ENCODE measurements at regions not wholly inside any gene's neighbourhood (a gene's known extent, or its start where the extent isn't known, plus 50 kb on each side); places are given as distances from the start of the nearest gene placed in this dataset.

DNA sequence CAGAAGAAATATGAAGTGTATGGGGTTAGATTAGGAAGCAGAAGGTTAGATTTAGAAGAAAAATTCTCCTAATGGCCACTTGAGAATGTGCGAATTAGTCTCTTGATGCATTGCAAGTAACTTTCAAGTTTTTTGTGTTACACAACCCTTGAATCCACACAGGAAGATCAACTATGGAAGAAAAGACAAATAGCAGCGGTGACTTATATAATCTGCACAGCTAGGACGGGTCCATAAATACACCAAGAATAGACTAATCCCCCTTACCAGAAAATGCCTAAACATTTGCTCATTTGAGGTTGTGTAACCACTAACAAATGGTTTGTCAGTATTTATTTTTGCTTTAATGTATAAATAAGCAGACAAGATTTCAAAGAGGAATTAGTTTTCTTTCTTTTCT, 182.6 kb downstream of the TGFB2 start:
- no peak for DNase-seq

DNA sequence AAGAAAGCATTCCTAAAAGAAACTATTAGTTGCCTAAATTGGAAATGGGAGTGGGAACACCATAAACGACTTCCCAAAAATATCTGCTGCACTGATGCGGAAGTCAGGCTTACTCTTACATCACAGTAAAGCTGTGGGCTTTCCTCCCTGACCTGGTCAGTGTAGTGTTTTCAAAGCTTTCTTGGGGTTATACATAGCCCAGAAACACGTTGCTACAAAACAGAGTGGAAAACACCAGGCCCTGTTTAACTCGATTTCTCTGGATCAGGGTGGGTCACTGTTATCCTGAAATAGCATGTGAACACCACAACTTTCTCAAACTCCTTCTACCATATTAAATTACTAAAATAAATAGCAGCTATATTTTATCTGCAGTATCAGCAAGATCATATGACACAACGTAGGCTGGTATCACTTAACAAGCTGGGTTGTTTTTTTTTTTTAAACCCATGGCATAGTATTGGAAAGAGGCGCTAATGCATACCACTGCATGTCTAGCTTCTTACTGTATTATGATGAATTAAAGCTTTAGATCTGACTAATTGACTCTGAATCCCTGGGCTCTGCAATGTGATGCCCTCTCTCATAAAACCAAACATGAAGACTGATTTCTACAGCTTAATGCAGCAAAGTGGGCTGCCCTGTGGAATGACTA, 184.6 kb downstream of the TGFB2 start:
- peak; percentile 14 for DNase-seq

DNA sequence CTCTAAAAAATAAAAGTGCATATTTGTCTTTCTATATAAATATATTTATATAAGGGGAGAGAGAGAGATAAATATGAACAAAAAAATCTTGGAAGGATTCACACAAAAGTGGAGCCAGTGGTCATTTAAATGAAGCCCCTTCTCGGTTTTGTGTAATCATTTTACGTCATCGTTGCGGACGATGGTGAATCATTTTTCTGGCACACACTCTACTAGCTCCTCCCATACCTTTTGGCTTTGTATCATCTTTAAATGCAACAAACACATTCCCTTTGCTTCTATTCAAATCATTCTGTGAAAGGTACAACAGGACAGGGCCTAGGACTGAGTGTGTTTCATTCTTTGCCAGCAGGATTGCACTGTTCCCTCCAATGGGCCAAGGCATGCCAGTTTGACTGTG, 186.8 kb downstream of the TGFB2 start:
- no peak for DNase-seq

DNA sequence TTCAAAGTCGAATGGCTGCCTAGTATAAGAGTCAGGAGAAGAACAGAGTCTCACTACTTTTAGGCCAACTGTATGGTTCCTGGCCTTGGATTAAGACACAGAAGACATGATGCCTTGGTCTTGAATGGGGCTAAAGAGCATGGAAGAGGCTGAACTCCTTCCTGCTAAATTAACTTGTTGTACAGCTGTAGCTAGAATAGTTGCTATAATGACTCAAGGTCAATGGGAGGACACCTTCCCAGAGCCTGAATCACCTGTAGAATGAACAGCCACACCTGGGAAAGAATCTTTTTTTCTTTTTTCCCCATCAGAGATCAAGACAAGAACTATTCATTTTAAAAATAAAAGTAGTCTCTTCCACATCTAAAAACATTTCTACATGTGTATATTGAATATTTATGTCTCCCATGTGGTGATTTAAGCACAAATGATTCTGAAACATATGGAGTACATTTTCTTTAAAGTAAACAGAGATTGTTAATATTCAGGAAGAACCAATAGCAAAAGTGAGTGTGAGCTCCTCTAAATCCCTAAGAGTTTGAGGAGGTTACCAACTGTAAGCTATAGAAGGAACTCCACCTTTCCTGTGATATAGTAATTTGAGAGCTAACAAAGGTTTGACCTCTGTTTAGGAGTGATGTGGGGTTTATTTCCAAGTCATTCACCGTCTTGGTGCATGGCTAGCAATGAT, 191.3 kb downstream of the TGFB2 start:
- DNase-seq = no peak

DNA sequence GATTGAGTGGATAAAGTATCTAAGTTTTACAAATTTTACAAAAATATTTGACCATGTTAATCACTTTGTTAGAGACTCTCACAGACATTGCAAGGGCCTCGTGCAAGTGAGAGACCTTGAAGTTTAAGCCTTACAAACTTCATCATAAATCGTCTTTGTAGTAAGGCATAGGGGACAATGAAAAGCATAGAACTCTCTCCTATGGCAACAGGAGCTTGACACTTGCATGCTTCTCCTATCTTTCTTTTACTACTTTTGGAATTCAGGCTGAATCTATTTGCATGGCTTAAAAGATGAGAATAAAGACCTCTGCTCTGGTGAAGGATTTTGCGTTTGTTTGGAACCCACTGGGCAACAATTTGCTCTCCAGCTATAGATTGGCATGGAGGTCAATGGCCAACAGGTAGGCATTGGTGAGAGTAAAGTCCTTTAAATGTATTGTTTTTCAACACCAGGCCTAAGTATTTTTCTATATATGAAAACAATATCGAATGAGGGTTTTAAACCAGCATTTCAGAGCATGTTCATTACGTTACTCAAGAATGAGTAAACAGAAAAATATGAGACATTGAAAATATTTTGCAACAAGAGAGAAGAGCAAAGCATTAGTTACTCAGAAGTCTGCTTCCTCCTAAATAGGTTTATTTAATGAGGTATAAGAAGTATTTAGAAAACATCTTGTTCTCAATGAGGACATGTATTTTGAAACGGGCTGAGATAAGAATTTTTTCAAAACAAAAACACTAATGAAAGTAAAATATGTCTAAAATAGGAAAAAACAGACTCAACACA, 192.2 kb downstream of the TGFB2 start:
- no peak for DNase-seq

DNA sequence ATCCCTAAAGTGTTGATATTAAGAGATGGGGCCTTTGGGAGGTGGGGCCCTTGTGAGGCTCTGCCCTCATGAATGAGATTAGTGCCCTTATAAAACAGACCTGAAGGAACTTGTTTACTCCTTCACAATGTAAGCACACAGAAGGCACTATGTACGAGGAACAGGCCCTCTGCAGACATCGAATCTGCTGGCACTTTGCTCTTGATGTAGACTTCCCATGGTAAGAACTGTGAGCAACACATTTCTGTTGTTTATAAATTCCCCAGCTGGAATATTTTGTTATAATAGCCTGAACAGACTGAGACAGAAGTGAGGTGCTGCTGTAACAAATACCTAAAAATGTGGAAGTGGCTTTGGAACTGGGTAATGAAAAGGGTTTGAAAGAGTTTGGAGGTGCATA, 193.2 kb downstream of the TGFB2 start:
- no peak for DNase-seq

DNA sequence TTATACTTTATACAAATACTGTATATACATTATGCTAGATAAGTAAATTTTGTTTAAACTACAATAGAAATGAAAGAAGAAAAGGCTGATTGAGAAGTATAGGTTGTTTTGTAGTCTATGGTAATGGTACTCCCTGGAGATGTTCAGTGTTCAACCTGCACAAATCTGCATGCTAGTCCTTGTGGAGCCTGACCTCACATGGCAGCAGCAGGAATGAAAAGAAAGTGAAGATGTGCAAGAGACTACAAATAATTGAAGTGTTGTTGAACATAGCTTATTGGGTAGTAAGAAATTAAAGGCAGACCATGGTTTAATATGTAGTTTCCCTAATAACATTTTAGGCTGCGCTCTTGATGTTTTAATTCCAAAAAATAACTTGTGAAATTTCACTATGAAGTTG, 201.2 kb downstream of the TGFB2 start:
- DNase-seq = no peak

DNA sequence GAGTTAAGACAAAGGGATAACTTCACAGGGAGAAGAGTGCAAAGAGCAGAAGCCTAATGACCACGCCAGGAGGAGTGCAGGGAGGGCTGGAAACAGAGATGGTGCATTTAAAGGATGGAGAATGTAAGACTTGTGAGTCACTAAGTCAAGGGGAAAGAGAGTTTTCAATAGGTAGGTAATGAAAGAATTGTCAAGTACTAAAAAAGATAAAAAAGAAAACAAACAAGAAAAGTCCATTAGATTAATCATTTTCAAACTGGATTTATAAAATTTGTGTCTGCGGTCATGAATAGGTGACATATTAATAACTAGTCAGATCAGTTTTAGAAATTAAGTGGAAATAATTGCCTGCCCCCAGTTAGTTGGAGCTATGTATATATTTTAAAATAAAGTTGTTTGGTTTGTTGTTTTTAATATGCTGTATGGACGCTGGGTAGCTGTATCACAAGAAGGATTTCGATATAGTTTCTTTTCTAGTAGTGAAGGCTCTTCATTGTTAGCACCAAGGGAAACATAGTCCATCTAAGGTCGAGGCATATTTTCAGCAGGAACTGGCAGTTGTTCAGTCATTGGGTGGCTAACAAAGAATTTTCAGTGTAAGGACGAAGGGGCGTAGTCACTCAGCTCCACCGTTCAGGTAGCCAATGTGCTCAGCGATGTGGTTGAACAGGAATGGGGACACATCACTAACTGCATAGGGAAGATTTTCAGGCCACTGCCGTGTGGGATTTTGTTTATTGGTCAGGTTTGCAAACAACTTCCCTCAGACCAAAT, 203.0 kb downstream of the TGFB2 start:
- no peak for DNase-seq

DNA sequence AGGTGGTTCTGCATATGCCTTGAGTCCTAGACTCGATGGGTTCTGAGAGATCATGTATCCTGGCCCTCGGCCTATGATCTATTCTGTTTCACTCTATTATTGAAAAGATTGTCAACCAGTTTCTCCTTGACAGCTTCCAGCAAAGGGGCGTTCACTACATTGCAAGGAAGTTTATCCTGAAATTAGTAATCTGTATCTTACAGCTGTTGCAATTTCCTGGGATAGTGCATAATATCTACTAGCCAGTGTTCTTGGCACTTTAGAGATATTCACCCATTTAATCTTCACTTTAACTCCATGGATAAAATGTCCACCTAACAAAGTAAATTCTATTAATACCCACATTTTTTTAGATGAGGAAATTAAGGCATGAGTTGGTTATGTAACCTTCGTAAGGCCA, 203.6 kb downstream of the TGFB2 start:
- DNase-seq = no peak

DNA sequence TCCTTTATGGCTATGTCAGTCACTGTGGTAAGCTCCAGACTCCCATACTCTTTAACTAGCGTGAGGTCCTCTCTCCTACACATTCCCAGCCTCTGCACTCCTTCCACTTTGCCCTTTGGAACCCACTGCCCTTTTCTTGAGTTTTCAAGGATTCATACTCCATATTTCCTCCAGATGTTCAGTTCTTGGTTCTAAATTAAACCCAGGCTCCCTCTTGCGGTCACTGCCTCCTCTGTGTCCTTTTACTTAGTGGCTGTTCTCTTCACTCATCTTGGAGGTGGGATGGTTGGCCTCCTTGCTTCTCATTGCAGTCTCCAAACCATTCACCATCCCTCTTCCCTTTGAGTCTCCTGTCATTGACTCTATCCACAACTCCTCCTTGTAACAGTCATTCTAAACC, 208.1 kb downstream of the TGFB2 start:
- no peak for DNase-seq

DNA sequence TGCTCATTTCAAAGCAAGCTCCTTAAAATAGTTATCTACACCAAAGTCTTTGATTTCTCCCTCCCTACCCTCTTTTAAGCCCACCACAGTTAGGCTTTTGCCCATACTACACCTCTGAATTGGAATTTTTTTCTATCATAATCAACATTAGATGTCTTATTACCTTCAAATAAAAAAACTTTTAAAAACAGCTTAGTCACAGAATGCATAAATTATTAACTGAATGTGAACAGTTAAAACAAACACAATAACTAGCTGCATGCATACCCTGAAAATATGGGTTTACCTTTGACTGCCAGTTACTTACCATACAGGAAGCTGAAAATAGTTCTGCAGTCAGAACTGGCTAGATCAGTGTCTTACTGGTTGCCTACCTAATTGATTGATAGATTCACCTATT, 210.9 kb downstream of the TGFB2 start:
- DNase-seq = no peak

DNA sequence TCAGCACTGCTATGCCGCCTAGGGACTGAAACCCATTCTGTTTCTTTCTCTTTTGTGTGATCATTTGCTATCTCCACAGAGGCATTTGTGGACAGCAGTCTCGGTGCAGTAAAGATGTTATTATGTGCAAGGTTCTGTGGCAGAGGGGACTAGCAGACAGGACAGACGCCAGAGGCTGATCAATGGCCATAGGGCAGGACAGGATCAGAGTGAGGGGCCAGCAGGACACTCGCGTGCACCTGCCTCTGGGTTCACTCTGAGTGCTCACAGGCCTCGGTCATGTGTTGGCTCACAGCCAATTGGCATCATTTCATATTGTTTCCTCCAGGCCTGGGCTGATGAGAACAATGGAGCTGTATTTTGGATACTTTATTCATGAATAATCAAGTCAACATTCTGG, 212.6 kb downstream of the TGFB2 start:
- DNase-seq = no peak

DNA sequence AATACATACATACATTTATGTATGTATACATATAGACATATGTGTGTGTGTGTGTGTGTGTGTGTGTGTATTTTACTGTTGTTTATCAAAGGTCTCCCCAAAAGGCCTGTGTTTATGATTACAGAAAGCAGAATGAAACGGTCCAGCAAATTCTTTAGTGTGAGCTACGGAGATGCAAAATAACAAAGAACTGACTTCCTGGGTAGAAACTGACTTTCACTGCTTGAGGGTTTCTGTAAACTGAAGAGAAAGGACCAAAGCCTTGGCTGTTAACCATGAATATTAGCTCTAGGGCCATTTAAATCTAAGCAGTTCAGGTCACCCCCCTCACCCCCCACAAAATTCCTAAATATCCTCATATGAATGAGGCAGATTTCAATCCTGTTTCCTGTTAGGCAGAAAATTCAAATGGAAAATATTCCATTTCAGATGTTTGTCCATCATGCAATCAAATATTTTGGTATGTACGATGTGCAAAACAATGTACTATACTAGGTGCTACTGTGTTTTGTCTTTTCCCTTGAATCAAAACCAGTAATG, 213.2 kb downstream of the TGFB2 start:
- no peak for DNase-seq

DNA sequence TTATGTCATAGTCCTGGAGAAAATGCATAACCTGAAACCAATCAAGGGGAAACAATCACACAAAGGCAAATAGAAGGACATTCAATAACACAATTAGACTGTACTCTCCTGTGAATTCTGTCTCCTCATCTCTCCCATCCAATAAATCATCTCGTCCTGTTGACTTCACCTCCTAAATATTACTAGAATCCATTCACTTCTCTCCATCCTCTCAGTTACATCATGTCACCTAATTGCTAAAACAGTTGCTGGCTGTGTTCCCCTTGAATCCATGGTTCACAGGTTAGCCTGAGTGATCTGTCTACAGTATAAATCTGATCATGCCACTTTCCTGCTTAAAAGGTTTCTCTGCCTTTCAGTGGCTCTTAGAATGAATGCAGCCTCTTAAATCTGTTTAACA, 220.2 kb downstream of the TGFB2 start:
- no peak for DNase-seq

DNA sequence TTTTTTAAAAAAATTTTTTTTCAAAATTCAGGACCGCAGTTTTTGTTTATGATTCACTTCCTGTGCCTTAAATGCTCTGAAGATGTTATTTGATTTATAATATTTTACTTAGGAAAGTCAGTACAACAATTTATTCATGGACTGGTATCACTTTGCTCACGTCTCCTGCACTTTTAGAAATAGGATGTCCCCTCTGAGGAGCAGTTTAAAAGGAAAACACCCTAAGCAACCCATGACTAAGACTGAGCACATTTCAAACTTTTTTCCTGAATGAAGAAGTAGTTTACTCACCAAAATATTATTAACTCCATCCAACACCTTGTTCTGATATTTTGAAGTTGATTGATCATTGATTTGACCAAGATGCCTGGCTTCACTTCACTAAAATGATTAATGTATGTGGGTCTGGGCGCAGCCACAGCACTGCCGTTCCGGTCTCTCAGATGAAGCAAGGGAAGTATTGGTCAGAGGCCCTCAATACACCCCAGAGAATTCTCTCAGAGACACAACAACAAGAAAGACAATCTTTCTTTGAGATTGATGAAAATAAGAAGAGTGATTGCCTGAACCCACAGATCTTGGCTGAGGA, 223.9 kb downstream of the TGFB2 start:
- DNase-seq = no peak

DNA sequence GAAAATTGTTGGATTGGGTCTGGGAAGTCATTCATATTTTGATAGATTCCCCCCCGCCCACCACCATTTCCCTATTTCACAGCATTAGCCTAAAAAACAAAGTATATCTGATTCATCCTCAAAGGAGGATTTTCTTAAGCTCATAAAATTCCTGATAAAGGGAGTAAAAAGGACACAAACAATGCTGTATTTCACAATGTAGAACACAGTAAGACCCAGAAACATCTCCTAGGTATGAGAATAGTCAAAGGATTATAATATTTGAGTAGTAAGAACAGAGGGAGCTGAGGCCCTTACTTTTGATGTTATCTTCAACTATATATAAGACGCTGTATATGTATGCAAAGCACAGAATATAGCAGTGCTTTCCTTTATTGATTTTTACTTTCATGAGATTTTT, 225.3 kb downstream of the TGFB2 start:
- DNase-seq = no peak

DNA sequence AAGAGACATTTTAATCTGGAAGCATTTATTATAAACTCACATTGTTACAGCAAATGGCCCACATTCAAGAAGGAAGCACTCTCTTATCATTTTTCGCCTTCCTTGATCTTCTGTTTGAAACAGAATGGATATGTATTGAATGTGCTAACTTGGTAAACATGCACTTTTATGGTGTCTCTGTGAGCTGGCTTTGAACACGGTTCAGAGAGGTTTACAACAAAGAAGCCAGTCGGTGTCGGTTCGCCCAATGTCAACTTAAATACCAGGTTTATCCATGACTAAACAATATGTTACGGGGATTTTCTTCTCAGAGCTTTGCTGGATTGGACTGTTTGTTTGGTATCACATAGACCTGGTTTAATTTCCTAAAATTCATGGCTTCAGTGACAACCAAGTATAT, 226.4 kb downstream of the TGFB2 start:
- no peak for DNase-seq

DNA sequence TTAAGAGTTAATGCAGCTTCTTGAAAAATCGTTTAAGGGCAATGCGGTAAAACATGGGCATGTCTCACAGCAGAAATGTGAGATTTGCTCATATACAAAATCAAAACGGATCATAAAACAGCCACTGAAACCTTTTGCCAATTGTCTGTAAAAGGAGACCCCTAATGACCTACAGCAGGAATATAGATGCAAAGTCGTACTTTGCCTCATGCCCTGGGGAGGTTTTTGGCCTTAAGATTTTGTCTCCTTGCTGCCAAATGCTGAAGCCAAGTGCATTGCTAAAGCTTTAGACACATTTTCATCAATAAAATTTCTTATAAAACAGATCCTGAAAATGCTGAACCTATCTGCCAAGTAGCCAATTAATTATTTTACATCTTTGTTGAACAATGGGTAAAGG, 226.9 kb downstream of the TGFB2 start:
- DNase-seq = no peak

DNA sequence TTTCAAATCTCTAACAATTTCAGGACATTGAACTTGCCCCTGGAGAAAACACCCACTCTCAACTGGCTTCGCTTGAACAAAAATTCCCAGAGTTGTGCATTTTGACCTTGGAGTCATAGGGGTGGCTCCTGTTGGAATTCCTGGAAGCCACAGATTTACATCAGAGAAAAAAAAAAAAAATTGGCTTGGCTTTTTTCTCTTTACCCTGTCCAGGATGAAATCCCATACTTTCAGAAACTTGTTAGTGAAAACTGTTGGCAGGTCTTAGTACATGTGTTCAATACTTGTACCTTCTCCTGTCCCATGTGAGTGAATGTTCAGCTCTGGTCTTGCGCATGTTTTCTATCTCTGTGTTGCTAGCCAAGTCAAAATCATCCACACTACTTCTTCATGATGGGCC, 228.8 kb downstream of the TGFB2 start:
- no peak for DNase-seq

DNA sequence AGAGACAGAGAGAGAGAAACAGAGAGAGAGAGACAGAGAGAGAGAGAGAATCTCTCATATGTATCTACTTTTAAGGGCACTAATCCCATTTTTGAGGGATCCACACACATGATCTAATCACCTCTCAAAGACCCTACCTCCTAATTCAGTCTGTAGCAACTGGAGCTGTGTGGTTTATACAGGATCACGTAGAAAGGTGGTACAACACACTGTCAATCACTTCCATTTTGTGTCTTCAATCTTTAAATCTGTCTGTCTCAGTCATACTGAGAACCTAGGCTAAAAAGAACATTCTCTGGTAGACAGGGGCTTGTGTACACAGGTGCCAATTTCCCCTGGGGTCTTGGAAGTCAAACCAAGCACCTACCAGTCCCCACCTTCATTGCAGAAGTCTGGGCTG, 229.9 kb downstream of the TGFB2 start:
- DNase-seq = no peak

DNA sequence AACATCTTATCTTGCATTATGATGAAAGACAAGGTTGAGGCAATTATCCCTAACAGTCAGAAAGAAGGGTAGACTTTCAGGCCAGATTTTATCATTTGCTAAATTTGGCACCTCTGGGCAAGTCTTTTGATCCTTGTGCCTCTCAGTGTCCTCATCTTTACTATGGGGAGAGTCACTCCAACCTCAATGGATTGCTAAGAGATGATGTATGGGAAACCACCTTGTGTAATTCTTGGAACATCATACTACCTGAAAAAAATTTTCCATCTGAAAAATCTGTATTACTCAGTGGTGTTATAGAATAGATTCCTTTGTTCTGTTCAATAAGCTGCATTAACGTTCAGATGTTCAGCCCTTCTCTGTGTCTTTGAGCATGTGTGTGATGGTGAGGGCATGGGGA, 230.7 kb downstream of the TGFB2 start:
- DNase-seq = no peak

DNA sequence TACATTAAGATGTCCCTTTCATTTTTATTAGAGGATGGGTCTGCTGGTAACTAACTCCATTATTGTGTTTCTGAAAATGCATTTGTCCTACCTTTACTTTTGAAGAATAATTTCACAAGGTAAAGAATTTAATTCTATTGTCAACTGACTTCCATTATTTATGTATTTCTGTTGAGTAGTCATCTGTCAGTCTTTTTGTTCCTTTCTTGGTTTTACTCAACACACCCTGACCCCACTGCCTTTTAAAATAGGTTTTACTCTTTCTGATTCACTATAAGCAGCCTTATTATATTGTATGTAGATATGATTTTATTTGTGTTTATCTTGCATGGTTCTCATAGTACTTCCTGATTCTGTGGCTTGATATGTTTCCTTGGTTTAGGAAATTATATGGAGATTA, 237.5 kb downstream of the TGFB2 start:
- no peak for DNase-seq
